ENCODE measurements at regions not wholly inside any gene's neighbourhood (a gene's known extent, or its start where the extent isn't known, plus 50 kb on each side); places are given as distances from the start of the nearest gene placed in this dataset.

DNA sequence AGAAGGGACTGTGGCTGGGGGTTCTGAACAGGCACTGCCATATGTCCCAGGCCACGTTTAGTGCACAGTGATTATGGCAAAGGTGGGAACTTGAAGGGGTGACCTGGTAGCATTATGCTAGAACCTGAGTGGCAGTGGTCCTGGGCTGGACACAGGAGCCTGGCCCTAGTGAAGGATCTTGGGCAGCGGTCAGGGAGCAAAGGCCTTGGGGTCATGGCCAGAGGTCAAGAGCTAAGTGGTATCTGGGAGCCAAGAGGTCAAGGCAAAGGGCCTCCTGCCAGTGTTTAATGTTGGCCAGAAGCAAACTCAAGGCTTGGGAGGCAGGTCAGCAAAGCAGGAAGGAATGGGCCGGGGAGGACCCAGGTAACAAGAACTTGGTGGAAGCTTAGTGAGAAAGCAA is 254.5 kb downstream of the CDH26 start:
- H3K36me3 ChIP-seq = no peaks in the 10 kb centered on the region
- no peaks in the 10 kb centered on the region for H3K9me3 ChIP-seq (replicated peaks)
- no peak overlapping the region for H3K27ac ChIP-seq (replicated peaks)
- H3K4me1 ChIP-seq = peaks cover 15% of the 10 kb centered on the region
- TF ChIP-seq, protein P1, sequence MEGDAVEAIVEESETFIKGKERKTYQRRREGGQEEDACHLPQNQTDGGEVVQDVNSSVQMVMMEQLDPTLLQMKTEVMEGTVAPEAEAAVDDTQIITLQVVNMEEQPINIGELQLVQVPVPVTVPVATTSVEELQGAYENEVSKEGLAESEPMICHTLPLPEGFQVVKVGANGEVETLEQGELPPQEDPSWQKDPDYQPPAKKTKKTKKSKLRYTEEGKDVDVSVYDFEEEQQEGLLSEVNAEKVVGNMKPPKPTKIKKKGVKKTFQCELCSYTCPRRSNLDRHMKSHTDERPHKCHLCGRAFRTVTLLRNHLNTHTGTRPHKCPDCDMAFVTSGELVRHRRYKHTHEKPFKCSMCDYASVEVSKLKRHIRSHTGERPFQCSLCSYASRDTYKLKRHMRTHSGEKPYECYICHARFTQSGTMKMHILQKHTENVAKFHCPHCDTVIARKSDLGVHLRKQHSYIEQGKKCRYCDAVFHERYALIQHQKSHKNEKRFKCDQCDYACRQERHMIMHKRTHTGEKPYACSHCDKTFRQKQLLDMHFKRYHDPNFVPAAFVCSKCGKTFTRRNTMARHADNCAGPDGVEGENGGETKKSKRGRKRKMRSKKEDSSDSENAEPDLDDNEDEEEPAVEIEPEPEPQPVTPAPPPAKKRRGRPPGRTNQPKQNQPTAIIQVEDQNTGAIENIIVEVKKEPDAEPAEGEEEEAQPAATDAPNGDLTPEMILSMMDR (IDR thresholded peaks at IDR 0.05; ENCODE audit: borderline replicate concordance) = no peak
- no peak overlapping the region for H3K4me3 ChIP-seq
- no peak for DNase-seq
- H3K27me3 ChIP-seq (ENCODE audit: low read depth) = peaks cover 5% of the 10 kb centered on the region
- intact Hi-C loops (cut with micrococcal nuclease) = no loop called here

DNA sequence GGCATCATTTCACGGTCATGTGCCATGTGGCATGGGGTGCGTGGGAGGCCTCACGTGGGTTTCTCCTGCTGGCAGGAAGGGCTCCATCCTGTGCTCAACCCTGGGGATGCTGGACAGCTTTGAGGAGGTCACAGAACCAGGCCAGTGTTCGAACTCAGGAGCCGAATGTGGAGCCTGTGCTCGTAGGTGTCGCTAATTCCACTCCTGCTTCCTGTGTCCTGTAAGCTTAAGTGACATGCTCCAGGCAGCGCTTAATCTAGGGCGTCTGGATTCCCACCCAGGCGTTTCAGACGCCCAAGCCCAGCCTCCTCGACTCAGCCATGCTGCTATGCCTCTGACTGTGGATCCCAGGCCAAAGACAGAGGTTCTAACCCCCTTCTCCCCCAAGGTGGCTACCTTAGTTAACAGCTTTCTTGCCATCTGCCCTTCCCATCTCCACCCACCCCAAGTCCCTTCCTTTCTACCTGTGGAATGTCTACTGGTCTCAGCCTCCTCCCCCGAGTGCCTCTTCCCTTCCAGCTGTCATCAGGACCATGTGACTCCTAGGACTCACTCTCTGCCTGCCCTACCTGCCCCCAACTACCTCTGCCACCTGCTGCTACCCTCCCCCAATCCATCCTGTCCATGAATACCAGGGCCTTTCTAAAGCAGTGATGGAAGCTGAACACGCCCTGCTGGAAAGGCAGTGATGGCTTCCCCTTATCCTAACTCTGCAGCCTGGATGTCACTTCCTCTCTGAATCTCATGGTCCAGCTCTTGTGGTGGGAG is 255.1 kb downstream of the CDH26 start:
- intact Hi-C loops (cut with micrococcal nuclease) = no loop called here
- TF ChIP-seq, protein P1 (IDR thresholded peaks at IDR 0.05; ENCODE audit: borderline replicate concordance) = no peak
- H3K27me3 ChIP-seq (ENCODE audit: low read depth) = peaks cover 11% of the 10 kb centered on the region

DNA sequence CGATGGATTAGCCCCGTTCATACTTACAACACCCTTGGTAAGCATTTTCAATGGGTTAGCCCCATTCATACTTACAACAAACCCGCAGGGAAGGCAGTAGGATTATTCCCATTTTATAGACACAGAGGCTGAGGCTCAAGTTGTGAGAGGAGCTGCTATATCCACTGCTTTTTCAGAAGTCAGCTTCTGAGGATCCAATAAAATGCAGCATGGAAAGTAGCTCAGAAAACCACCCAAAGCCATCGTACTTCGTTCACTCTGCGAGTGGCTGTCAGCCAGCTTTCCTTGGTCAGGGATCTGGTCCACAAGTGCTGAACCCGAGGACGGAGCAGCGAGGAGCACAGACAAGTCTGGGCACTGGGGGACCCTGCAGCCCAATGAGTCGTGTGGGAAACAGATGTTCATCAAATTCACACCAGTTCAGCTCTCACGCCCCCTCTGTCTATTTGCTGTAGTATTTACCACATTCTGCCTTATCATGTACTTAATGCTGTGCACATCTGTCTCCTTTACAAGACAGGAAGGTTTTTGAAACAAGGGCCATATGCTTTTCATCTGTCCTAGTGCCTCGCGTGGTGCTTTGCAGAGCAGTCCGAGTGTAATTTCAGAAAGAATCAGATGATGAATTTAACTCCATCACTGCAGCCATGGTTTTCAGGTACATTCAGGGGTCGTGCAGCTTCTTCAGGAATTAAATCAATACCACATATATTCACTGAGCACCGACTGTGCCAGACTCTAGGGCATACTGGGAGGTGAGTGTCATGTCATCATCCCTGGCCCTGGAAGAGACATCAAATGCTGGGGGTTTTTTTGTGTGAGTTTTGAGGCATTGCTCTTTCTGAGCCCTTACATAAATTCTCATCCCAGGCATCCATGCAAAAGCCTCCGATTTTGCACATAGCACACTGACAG is 256.9 kb downstream of the CDH26 start:
- peaks cover 27% of the 10 kb centered on the region for H3K27me3 ChIP-seq (ENCODE audit: low read depth)
- intact Hi-C loops (cut with micrococcal nuclease) = no loop called here
- H3K27ac ChIP-seq (replicated peaks) = no peak overlapping the region
- TF ChIP-seq, protein P1 (IDR thresholded peaks at IDR 0.05; ENCODE audit: borderline replicate concordance) = no peak
- DNase-seq = no peak
- H3K9me3 ChIP-seq (replicated peaks) = no peaks in the 10 kb centered on the region
- H3K4me3 ChIP-seq = no peak overlapping the region
- H3K36me3 ChIP-seq = no peaks in the 10 kb centered on the region
- H3K4me1 ChIP-seq = no peaks in the 10 kb centered on the region

More for the DNA sequence above, 255.1 kb downstream of the CDH26 start:
- no peak overlapping the region for H3K4me3 ChIP-seq
- H3K36me3 ChIP-seq = no peaks in the 10 kb centered on the region
- H3K27ac ChIP-seq (replicated peaks) = no peak overlapping the region
- H3K4me1 ChIP-seq = peaks cover 10% of the 10 kb centered on the region
- H3K9me3 ChIP-seq (replicated peaks) = no peaks in the 10 kb centered on the region
- no peak for DNase-seq

DNA sequence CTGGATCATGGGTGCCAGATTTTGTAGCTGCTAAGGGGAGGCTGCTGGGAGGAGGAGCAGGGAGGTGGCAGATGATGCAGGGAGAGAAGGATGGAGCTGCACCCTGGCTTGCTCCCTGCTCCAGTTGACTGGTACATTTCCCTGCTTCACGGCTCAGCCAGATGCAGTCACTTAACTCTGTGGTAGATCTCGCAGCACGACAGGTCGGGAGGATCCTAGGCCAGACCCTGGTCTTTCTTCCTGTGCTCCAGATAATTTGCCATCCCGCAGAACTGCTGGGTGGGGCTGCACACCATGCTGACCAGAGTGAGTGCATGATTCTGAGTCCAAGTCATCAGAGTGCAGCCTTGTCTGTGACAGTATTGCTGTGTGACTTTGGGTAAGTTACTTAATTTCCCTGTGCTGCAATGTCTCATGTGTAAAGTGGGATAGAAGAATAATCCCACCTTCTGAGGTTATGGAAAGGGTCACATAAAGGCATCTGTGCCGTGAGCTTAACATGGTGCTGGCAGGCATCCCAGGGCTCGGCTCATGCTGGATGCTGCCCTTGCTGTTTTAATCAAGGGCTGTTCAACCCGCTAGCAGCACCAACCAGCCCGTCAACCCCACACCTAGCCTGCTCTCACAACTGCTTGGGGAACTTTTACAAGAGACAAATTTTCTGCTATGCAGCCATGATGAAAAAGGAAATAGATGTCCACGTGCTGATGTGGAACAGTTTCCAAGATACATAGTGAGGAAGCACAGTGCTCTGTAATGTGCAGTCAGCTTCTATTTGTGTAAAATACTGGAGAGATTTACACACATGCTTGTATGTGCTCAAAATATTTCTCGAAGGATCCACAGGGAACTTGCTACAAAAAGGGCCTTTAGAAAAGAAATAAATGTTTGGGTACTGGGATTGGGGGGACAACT is 257.9 kb downstream of the CDH26 start:
- H3K9me3 ChIP-seq (replicated peaks) = no peaks in the 10 kb centered on the region
- intact Hi-C loops (cut with micrococcal nuclease) = no loop called here

More for the DNA sequence above, 257.9 kb downstream of the CDH26 start:
- DNase-seq = no peak
- TF ChIP-seq, protein P1 (IDR thresholded peaks at IDR 0.05; ENCODE audit: borderline replicate concordance) = no peak
- H3K36me3 ChIP-seq = no peaks in the 10 kb centered on the region
- H3K4me3 ChIP-seq = no peak overlapping the region
- no peaks in the 10 kb centered on the region for H3K4me1 ChIP-seq
- H3K27me3 ChIP-seq (ENCODE audit: low read depth) = peaks cover 36% of the 10 kb centered on the region
- H3K27ac ChIP-seq (replicated peaks) = no peak overlapping the region
